GM12873 (cell line): ENCODE measurements at regions not wholly inside any gene's neighbourhood (a gene's known extent, or its start where the extent isn't known, plus 50 kb on each side); places are given as distances from the start of the nearest gene placed in this dataset.

Source experiments
- CTCF ChIP-seq: IDR thresholded peaks from 2 replicates; pipeline ENCODE4 v1.5.1; 2012; ENCODE audit warnings: low read depth, mild to moderate bottlenecking, moderate library complexity, low read length, control low read depth; ENCODE audit not compliant: insufficient read depth; ENCODE audit errors: missing control alignments

GRCh38 chr6:115570331-115570730 is 490.4 kb downstream of the FRK start:
- no peak for TF ChIP-seq CTCF

- no peak for TF ChIP-seq CTCF
Observed at GRCh38 chr6:115554060-115554459, 506.6 kb downstream of the FRK start.

- TF ChIP-seq CTCF: no peak
Observed at GRCh38 chr6:115551527-115551926, 509.2 kb downstream of the FRK start.

GRCh38 chr6:115545672-115545986 is 515.1 kb downstream of the FRK start:
- TF ChIP-seq CTCF: no peak

- no peak for TF ChIP-seq CTCF
Observed at GRCh38 chr6:115544765-115545671, 515.7 kb downstream of the FRK start.

GRCh38 chr6:115540077-115540869 is 520.4 kb downstream of the FRK start:
- TF ChIP-seq CTCF: no peak

- TF ChIP-seq CTCF: no peak
Observed at GRCh38 chr6:115539531-115539930, 521.2 kb downstream of the FRK start.
